ENCODE measurements at regions not wholly inside any gene's neighbourhood (a gene's known extent, or its start where the extent isn't known, plus 50 kb on each side); places are given as distances from the start of the nearest gene placed in this dataset.

DNA sequence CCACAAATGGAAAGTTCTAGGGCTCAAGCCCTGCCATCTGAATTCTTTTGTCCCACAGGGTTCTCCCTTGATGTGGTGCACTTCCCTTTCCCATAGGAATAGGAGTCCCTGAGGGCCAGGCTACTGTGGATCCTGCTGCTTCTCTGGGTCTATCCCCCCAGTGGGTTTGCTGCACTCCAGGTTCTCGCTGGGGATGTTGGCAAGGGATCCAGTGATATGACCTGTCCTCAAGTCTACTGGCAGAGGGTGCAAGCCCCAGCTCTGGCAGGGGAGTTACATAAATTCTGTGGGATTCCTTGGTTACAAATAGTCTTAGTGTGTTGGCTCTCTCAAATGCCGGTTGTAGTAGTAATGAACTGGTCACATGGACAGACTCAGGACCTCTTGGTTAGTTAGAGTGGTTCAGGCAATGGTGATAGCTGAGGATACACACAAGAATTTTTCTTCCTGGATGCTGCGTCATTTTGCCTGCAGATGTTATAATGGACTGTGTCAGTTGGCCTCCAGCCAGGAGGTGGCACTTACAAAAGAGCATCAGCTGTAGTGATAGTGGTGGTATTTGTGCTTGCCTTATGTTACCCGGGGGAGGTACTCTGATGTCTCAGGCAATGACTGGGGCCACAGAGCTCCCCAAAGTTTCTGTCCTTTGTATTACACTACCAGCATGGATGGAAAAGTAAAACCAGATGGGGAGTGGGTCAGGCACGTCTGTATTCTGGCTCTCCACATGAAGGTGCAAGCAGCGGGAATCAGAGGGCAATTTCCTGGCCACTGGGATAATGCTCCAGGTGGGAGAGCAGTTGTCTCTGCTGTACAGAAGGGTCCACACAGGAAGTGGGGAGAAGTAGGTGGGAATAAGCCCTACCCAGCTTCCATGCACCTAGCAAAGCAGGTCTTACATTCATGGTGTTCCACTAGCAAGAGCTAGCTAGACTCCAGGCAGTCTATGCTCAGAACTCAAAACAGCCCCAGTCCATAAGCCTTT is 267.9 kb downstream of the SOX11 start:
- no peak for TF ChIP-seq EZH2 (IDR thresholded peaks at IDR 0.05; ENCODE audit: borderline replicate concordance, low read length)
- TF ChIP-seq, protein P1, sequence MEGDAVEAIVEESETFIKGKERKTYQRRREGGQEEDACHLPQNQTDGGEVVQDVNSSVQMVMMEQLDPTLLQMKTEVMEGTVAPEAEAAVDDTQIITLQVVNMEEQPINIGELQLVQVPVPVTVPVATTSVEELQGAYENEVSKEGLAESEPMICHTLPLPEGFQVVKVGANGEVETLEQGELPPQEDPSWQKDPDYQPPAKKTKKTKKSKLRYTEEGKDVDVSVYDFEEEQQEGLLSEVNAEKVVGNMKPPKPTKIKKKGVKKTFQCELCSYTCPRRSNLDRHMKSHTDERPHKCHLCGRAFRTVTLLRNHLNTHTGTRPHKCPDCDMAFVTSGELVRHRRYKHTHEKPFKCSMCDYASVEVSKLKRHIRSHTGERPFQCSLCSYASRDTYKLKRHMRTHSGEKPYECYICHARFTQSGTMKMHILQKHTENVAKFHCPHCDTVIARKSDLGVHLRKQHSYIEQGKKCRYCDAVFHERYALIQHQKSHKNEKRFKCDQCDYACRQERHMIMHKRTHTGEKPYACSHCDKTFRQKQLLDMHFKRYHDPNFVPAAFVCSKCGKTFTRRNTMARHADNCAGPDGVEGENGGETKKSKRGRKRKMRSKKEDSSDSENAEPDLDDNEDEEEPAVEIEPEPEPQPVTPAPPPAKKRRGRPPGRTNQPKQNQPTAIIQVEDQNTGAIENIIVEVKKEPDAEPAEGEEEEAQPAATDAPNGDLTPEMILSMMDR (conservative IDR thresholded peaks at IDR 0.05 in 1 of 2, IDR thresholded peaks at IDR 0.05 in 1 of 2; ENCODE audit: extremely low read depth in 1 of 2, insufficient read depth in 1 of 2, low read depth in 1 of 2, low read length in 2 of 2) = no peak
